NCI-H526 (cell line): ENCODE measurements at regions not wholly inside any gene's neighbourhood (a gene's known extent, or its start where the extent isn't known, plus 50 kb on each side); places are given as distances from the start of the nearest gene placed in this dataset.

Experiments
- DNase-seq, 2 experiments: peaks; one replicate each; lab custom pipeline; 2025; lab: John Stamatoyannopoulos, UW

GRCh38 chr5:104754311-104754995, 1191.9 kb upstream of the NUDT12 start:
- no peak for DNase-seq

- DNase-seq = no peak
Measured at GRCh38 chr5:104751969-104752368, 1189.4 kb upstream of the NUDT12 start.

- no peak for DNase-seq
Measured at GRCh38 chr5:104739905-104740304, 1177.3 kb upstream of the NUDT12 start.

GRCh38 chr5:104739503-104739902, 1176.9 kb upstream of the NUDT12 start:
- DNase-seq = no peak

GRCh38 chr5:104736073-104736472, 1173.5 kb upstream of the NUDT12 start:
- no peak for DNase-seq

- DNase-seq = no peak
Measured at GRCh38 chr5:104734046-104734445, 1171.5 kb upstream of the NUDT12 start.

GRCh38 chr5:104733063-104733669, 1170.6 kb upstream of the NUDT12 start:
- no peak for DNase-seq

- no peak for DNase-seq
Measured at GRCh38 chr5:104731331-104731730, 1168.7 kb upstream of the NUDT12 start.

- DNase-seq = no peak
Measured at GRCh38 chr5:104708027-104708426, 1145.4 kb upstream of the NUDT12 start.

GRCh38 chr5:104706600-104706999, 1144.0 kb upstream of the NUDT12 start:
- DNase-seq = no peak

GRCh38 chr5:104702212-104702611, 1139.6 kb upstream of the NUDT12 start:
- DNase-seq = no peak

GRCh38 chr5:104699438-104699837, 1136.8 kb upstream of the NUDT12 start:
- DNase-seq = no peak

GRCh38 chr5:104661256-104661655, 1098.7 kb upstream of the NUDT12 start:
- no peak for DNase-seq

- no peak for DNase-seq
Measured at GRCh38 chr5:104659497-104659896, 1096.9 kb upstream of the NUDT12 start.

GRCh38 chr5:104652271-104652861, 1089.8 kb upstream of the NUDT12 start:
- no peak for DNase-seq

GRCh38 chr5:104650313-104651055, 1087.9 kb upstream of the NUDT12 start:
- DNase-seq = peak; percentile 3 to 40

GRCh38 chr5:104646416-104646815, 1083.8 kb upstream of the NUDT12 start:
- no peak for DNase-seq

GRCh38 chr5:104643320-104643719, 1080.7 kb upstream of the NUDT12 start:
- no peak for DNase-seq

GRCh38 chr5:104635227-104635626, 1072.6 kb upstream of the NUDT12 start:
- DNase-seq = no peak

- no peak for DNase-seq
Measured at GRCh38 chr5:104628911-104629310, 1066.3 kb upstream of the NUDT12 start.

- DNase-seq = peak; percentile 68 to 83
Measured at GRCh38 chr5:104626122-104626521, 1063.5 kb upstream of the NUDT12 start.

GRCh38 chr5:104612005-104612404, 1049.4 kb upstream of the NUDT12 start:
- no peak for DNase-seq
